MM.1S (cell line): ENCODE measurements at regions not wholly inside any gene's neighbourhood (a gene's known extent, or its start where the extent isn't known, plus 50 kb on each side); places are given as distances from the start of the nearest gene placed in this dataset.

ENCODE experiments used
- CTCF ChIP-seq: fragments of 300-600 bp; sonication (generic); IDR thresholded peaks from 2 replicates; pipeline ENCODE4 v1.5.1; 2016; ENCODE audit warnings: antibody characterized with exemption, low read length, mixed read lengths
- EZH2 ChIP-seq: fragments of 300-600 bp; sonication (generic); optimal IDR thresholded peaks from 2 replicates; pipeline ENCODE3; 2017; ENCODE audit warnings: low read depth, mild to moderate bottlenecking, antibody characterized with exemption, low read length, mixed read lengths
- EZH2phosphoT487 ChIP-seq: fragments of 300-600 bp; sonication (generic); IDR thresholded peaks from 2 replicates; pipeline ENCODE4 v1.6.1; 2018; ENCODE audit warnings: antibody characterized with exemption, low read length

GRCh38 chrX:125131164-125131563, 188.5 kb upstream of the TEX13C start:
- peak; percentile 45 for TF ChIP-seq CTCF
- TF ChIP-seq EZH2phosphoT487: no peak
- TF ChIP-seq EZH2: no peak
